NCI-H345 (cell line): ENCODE measurements at regions not wholly inside any gene's neighbourhood (a gene's known extent, or its start where the extent isn't known, plus 50 kb on each side); places are given as distances from the start of the nearest gene placed in this dataset.
"Not testable (repeated sequence)": the region's sequence is repeated elsewhere in the genome, so short reads cannot be mapped to it uniquely, and the experiment has no call there.

Experiments
- DNase-seq: peaks from one replicate; lab custom pipeline; 2025; lab: John Stamatoyannopoulos, UW

DNA sequence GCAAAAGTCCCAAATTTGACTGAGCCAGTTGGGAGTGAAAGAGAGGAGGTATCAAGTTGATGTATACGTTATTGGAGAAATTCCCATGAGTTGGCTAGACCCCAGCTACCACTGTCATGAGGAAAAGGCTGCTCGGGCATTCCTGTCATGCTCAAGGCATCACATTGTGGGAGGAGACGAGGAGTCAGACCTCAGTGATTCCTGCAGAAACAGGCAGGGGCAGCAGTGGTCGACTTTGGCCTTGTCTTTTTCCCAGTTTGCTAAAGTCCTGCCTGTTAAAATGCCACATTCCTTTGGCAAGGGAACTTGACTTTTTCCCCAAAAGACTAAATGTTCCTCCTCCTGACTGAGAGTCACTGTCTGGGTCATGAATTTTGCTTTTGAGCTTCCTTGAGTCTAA lies 295.5 kb upstream of the HS3ST5 start:
- no peak for DNase-seq

DNA sequence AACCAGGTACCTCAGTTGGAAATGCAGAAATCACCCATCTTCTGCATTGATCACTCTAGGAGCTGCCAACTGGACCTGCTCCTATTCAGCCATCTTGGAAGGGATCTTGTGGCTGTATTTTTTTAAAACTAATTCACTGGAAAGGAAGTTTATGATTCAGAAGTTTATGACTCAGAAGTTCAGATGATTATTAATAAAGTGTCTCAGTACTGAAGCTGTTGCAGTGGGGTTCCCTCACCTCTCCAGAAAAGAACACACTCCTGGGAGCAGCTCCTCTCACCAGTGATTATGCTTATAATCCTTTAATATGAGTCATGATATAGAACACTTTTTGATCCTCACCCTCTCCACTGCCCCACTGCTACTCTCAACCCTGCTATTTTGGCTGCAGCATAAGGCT lies 291.2 kb upstream of the HS3ST5 start:
- DNase-seq = no peak

DNA sequence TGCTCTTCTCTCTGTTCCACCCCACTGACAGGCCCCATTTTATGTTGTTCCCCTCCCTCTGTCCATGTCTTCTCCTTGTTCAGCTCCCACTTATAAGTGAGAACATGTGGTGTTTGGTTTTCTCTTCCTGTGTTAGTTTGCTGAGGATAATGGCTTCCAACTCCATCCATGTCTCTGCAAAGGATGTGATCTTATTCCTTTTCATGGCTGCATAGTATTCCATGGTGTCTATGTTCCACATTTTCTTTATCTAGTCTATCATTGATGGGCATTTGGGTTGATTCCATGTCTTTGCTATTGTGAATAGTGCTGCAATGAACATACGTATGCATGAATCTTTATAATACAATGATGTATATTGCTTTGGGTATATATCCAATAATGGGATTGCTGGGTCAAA lies 283.4 kb upstream of the HS3ST5 start:
- not testable (repeated sequence) for DNase-seq

DNA sequence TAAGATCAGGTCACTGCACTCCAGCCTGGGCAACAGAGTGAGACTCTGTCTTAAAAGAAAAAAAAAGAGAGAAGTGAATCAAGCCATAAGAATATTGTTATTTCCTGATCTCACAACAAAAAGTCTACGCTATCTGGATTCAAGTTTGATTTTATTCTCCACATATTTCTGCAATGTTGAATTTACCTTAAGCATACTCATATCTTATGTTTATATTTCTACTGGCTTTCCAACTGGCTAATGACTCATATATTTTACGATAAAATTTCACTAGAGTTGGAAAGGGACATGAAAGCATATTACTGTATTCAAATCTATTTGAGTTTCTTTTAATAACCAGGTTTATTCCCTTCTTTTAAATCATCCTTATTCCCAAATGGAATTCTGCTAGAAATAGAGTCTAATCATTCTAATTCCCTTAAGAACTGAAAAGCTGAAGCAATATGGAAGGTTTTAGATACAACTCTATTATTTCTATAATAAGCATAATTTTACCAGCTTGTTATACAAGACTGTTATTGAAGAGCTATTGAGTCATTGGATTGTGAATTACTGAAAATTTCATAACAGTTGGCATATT lies 276.9 kb upstream of the HS3ST5 start:
- DNase-seq = no peak

DNA sequence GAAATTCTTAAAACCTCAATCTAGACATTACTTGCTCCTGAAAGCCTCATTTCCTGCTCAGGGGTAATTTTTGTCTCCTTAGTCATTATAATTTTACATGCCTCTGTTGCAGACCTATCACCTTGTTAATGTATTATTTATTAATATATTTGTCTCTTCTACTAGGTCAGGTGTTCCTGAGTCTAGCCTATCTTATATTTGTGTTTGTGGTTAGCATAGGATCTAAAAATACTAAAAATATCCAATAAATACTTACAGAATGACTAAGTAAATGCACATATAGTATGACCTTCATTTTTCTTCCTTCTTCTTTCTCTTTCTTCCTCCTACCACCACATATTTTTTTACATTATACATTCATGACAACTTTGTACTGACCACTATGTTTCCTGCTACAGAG lies 268.9 kb upstream of the HS3ST5 start:
- no peak for DNase-seq

DNA sequence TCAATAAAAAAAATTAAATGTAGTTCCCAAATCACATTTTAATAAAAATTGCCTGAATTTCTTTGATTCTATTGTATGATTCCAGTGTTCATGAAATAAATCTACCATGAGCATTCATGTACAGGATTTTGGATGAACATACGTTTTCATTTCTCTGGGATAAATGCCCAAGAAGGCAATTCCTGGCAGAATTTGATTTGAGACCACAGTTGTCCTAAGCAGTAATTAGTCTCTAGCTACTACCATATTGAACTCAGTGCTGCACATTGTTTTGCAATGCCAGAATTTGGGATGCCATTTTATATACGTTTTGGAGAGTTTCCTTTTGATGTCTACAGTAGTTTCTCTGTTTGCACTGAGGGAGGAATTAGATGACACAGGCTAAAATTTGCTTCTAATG lies 265.3 kb upstream of the HS3ST5 start:
- no peak for DNase-seq

DNA sequence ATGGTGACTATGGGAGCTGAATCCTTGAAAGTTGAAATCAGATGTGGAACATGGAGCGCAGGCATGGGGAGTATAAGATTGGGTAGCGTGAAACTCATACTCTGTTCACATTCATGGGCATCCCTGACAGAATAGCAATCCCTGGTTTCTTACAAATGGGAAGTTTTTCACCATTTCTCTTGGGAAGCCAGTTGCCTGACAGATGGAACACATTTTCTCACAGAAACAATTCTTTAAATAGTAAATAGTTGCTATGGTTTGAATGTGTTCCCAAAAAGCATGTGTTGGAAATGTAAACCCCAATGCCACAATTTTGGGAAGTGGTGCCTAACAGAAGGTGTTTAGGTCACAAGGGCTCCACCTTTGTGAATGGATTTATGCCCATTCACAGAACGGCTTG lies 262.8 kb upstream of the HS3ST5 start:
- DNase-seq = no peak

DNA sequence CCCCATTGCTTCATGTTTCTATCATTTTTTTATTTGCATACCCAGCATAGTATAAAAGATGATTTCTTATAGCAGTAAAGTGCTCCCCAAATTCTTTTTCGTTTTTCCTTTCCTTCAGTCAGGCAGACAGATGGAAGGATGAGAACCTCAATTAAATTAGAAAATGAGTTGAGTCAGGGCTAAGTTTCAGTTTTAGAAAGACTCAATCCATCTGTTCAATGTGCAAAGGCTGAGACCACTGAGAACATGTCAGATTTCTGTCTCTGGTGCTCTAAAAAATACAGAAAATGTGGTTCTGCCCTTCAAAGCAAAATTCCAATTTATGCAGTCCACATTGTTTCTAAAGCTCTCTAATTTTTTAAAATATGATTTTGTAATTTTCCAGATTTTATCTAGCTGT lies 257.6 kb upstream of the HS3ST5 start:
- no peak for DNase-seq

DNA sequence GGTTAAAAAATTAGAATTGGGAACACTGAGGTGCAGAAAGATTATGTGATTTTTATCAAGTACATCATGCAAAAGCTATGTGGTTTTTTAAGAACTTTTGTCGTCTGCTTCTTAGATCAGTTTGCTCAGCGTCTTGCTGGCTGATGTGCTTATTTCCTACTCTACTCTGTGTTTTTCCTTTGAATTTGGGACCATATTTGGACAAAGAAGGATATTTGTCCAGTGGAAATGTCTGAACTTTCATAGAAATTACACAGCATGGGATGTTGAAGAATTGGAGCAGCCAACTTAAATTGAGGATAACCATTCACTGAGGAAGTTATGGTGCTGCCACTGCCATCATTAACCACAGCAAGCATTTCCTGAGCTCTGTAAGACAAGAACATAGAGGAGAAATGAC lies 252.8 kb upstream of the HS3ST5 start:
- no peak for DNase-seq

DNA sequence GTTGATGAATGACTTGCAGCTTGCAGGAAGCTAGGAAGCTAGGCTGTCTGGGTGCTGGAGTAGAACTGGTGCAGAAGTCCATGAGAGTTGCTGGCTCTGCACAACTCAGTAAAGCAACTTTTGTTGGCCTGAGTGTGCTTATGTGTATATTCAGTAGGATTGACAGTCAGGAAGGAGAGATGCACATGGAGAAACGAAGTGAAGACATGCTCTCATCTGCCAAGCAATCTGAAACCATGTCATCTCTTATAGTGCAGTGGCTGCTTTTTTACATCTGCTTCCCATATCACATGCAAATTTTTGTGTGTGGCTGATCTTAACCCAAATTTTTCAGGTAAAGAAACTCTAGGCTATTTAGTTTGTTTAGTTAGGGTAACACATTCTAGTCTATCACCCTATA lies 252.4 kb upstream of the HS3ST5 start:
- DNase-seq = no peak

DNA sequence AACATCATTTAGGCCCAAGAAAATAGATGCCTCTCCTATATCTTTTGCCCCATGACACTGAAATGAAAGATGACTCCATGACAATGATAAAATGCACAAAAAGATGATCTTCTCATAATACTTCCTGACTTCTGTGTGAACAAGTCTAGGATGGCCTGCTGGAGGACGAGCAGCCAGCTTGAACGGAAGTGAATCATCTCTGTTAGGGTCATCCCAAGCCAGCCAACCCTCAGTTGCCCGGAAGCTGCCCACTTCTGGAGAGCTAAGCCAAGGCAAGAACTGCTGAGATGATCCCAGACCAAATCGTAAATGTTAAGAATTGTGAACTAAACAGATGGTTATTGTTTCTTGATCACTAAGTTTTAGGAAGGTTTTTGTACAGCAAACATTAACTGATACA lies 249.7 kb upstream of the HS3ST5 start:
- DNase-seq = no peak

DNA sequence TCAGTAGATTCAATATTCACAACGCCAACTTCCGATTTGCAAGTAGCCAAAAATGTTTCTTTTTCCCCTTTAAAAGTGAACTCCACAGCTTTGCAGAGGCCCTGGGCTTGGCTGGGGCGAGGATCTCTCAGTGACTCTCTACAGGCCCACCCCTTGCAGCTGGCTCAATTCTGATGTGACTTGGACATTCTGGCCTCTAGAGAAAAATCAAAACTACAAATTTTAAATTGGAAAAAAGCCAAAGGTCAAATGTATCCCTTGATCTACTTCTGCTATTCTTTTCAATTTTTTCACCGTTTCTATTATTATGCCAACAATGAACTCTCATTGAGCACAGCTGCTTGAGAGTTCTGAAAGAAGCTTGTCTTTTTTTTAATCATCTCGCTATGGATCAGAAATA lies 245.9 kb upstream of the HS3ST5 start:
- no peak for DNase-seq

DNA sequence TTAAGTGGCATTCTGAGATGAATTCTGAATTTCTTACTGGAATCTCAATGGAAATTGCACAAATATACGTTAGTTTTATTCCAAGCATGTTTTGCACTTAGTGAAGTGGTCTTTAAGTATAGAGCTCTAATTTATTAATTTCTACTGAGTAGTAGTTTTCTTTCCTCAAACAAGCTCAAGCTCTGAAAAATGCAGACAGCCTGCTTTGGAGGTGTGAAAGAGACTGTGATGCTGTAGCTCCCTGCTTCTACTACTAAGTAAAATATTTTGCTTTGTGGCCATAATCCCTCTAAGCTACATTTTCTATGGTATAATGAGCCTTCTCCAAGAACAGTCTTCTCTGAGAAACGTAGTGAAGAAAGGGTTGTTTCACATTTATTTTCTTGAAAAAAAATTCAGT lies 243.5 kb upstream of the HS3ST5 start:
- no peak for DNase-seq

DNA sequence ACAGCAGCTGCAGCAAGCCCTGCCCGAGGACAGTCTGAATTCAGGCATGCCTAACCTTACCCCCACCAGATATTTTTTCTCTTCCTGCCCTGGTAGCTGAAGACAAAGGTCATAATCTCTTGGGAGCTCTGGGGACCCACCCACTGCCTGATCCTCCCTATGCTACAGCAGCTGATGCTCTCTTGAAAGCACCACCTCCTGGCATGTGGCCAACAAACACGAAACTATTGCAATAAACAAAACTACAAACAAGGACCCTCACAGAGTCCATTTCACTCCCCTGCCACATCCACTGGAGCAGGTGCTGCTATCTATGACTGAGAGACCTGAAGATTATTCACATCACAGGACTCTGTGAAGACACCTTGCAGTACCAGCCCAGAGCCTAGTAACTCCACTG lies 238.5 kb upstream of the HS3ST5 start:
- DNase-seq = no peak

DNA sequence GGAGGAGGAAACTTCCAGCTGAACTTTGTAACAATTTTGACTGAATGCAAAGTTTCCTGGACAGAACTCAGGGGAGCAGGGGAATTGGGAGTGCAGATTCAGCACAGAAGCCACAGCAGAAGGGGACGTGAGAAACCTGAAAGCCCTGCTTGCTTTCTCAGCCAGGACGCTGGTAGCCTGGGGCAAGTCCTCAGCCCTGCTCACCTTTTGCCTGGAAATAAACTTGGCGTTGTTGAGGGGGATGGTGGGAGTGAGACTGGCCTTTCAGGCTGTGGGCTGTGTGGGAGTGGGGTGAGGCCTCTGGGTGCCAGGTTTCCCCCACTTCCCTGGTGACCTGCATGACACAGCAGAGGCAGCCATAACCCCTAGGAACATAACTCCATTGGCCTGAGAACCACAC lies 238.1 kb upstream of the HS3ST5 start:
- DNase-seq = no peak

DNA sequence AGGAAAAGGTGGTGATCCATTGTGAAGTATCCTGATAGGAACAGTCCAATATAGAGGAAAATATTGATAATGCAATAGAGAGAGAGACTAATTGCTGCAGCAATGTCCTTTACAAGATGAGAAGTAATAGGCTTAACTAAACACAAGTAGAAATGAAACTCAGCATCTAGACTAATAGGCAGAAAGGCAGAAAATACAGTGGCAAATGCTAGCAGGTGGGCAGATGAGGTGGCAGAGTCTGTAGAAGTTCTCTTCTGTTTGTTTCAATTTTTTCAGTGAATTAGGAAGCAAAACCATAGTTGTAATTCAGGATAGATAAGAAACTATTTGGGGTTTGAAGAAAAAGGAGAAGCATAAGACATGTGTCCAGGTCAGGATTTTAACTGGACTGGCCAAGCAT lies 236.7 kb upstream of the HS3ST5 start:
- no peak for DNase-seq

DNA sequence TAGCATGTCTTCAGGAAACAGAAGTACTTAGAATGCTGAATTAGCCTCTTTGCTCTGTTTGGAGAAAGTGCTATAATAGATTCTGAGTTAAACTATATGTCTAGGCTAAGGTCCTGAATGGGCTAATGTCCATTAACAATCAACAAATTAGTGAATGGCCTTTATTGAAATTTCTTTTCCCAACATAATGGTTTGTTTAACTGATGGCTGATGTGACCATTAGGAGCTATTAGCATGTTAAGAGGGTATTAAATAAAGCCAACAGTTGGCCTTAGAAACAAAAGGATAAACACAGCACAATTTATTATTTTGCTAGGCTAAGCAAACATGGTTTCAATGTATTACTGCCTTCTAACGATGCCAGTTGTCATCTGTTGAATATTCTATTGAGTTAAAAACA lies 234.3 kb upstream of the HS3ST5 start:
- DNase-seq = no peak

DNA sequence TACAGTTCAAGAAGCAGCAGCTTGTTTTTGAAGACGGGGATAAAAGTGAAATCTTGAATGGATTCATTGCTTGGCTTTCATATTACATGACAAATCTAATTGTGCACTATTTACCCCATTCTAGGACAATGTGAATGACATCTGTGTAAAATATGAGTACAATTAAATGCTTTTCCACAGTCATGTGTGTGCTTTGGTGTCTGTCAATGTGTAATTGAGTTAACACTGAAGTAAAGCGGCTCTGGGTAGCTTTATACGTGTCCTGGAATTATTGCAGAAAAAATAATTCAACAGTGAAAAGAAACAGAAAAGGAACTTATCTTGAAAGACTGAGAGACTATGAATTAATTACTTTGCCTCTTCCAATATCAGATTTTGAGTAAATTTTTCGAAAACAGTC lies 233.5 kb upstream of the HS3ST5 start:
- no peak for DNase-seq

DNA sequence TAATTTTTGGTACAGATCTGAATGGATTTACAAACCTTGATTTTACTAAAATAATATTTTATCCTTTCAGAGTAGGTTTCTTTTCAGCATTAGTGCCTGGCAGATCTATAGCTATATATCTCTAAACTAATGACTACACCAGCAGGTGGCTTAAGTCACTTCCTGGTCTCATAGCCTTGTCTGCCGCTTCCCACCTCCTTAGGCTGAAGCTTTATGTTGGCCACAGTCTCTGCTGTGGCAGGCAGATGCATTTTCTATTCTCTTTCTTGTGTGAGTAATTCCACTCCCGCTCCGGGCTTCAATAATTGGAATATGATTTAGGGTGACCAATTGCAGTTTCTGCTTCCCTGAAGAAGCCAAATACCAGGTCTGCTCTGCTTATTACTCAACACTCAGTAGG lies 226.8 kb upstream of the HS3ST5 start:
- DNase-seq = no peak

DNA sequence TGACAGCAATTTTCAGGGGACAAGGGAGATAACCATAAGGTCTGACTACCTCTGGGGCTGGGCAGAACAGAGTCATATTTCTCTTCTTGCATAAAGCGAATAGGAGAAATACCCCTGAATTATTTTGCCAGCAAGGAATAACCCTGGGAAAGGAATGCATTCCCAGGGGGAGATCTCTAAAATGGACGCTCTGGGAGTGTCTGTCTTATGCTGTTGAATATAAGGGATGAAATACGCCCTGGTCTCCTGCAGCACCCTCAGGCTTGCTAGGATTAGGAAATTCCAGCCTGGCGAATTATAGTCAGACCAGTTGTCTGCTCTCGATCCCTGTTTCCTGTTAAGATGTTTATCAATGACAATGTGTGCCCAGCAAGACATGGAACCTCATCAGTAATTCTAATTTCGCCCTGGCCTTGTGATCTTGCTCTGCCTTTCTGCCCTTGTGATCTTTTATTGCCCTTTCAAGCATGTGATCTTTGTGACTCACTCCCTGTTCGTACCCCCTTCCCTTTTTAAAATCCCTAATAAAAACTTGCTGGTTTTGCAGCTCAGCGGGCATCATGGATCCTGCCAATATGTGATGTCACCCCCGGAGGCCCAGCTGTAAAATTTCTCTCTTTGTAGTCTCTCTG lies 221.6 kb upstream of the HS3ST5 start:
- DNase-seq = no peak

DNA sequence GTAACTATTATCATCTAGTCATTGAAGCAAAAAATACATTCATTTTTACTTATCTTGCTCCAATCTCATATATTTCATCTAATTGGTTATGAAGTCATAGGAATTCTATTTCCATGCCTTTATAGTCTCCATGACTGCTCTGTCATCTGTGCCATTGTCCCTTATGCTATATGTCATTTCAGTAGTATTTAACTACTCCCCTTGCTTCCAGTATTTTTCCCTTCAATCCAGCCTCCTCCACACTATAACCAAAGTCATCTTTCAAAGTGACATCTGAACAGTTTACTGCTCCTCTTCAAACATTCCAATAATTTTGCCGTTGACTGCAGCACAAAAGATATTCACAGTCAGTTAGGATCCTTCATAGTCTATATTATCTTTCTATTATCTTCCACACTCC lies 216.6 kb upstream of the HS3ST5 start:
- DNase-seq = no peak

DNA sequence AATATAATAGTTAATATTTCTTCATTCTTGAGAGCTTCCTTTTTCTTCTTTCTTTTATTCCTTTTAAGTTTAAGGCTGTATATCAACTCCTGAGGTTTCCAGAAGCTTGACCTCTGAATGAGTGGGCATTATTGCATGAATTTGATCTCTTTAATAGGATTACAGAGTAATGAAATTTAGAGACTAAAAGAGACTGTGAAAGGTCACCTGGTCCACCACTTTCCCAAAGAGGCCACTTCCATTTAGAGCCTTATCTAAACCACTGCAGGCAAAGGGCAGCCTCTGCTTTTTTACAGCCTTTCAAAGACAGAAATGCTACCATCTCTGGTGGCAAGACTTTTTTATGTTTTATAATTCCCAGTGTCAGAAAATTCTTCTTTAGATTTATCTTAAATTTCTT lies 215.3 kb upstream of the HS3ST5 start:
- DNase-seq = no peak

DNA sequence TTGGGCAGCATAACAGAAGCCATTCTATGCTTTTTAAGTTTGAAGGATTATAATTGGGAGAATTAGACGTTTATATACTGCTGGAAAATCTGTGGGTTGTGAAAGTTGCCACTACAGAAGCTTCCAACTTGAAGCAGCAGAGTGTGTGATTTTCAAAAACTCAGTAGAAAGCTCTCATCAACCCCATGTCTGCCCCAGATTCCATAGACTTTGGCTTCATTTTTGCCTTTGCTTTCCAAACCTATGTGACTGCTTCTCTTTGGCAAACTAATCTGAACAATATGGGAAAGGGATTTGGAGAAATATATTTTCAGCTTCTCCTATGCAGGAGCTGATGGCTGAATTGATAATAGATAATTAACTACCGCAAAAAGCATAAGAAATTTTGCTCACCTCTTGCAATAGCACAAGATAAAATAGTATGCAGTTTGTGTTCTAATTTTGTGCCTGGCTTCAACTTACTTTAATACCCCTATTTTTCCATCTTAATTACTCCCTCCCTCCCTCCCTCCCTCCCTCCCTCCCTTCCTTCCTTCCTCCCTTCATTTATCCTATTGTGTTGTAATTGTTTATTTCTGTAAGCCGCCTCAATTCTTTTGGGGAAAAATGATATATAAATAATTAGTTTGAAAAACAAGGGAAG lies 214.1 kb upstream of the HS3ST5 start:
- no peak for DNase-seq

DNA sequence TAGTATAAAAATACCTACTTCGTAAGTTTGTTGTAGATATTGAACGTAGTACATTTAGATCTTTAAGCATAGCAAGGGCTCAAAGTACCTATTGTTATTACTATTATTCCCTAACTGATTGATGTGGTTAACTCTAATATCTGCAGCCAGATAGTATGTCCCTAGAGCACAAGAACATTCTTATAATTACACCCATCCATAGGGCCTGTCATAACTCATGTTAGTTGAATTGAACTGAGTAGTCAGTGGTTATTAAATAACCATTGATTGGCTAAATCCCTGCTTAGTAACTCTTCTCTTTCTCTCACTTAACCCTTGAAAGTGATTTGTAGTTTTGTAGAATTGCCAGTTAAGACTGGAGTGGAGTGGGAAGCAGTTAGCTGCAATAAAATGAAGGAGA lies 207.5 kb upstream of the HS3ST5 start:
- DNase-seq = no peak
